HuH-7.5 (cell line): ENCODE measurements at regions not wholly inside any gene's neighbourhood (a gene's known extent, or its start where the extent isn't known, plus 50 kb on each side); places are given as distances from the start of the nearest gene placed in this dataset.
"Not testable (repeated sequence)": the region's sequence is repeated elsewhere in the genome, so short reads cannot be mapped to it uniquely, and the experiment has no call there.

Source experiments
- DNase-seq: peaks from one replicate; pipeline ENCODE4 v3.0.0; 2011; ENCODE audit warnings: low spot score

DNA sequence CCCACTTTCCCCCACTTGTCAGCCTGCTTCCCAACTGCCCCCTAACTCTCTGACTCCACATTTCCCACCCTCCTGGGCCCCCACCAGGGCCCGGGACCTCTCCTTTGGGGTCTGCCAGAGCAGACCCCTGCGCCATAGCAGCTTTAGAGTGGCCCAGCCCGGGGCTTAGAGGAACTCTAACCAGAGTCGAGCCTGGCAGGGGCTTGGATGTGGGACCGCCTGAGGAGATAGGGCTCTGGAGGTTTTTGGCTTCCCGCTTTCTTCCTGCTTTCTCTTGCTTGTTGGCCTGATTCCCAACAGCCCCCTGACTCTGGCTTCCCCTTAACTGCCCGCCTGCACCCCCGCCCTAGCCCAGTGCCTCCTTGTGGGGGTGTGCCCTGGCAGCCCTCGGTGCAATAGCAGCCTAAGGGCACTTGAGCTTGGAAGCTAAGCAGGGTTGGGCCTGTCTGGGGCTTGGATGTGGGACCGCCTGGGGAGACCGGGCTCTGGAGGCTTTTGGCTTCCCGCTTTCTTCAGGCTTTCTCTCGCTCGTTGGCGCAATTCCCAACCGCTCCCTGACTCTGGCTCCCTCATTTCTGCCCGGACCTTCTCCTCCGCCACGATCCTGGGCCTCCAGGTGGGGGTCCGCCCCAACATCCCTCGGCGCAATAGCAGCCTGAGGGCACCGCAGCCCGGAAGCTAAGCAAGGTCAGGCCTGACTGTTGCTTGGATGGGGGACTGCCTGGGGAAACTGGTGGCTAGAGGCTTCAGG lies 2292.0 kb downstream of the TP53TG3F start:
- DNase-seq = no peak

DNA sequence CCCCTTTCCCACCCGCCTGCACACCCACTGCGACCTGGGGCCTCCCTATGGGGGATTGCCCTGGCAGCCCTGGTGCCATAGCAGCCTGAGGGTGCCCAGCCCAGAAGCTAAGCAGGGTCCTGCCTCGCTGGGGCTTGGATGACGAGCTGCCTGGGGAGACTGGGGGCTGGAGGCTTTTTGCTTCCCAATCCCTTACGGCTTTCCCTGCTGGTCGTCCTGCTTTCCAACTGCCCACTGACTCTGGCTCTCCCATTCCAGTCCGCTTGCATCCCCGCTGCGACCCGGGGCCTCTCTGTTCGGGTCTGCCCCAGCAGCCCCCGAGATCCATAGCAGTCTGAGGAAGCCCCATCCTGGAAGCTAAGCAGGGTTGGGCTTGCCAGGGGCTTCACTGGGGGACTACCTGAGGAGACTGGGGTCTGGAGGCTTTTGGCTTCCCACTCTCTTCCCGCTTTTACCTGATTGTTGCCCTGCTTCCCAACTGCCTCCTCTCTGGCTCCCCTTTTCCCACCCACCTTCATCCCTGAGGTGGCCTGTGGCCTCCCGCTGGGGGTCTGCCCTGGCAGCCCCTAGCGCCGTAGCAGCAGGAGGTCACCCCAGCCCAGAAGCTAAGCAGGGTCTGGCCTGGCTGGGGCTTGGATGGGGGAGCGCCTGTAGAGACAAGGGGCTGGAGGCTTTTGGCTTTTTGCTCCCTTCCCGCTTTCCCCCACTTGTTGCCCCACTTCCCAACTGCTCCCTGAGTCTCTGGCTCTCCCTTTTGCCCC lies 2292.8 kb downstream of the TP53TG3F start:
- DNase-seq = no peak

- DNase-seq = no peak
Observed at GRCh38 chr16:35752773-35753558, 2293.6 kb downstream of the TP53TG3F start.

DNA sequence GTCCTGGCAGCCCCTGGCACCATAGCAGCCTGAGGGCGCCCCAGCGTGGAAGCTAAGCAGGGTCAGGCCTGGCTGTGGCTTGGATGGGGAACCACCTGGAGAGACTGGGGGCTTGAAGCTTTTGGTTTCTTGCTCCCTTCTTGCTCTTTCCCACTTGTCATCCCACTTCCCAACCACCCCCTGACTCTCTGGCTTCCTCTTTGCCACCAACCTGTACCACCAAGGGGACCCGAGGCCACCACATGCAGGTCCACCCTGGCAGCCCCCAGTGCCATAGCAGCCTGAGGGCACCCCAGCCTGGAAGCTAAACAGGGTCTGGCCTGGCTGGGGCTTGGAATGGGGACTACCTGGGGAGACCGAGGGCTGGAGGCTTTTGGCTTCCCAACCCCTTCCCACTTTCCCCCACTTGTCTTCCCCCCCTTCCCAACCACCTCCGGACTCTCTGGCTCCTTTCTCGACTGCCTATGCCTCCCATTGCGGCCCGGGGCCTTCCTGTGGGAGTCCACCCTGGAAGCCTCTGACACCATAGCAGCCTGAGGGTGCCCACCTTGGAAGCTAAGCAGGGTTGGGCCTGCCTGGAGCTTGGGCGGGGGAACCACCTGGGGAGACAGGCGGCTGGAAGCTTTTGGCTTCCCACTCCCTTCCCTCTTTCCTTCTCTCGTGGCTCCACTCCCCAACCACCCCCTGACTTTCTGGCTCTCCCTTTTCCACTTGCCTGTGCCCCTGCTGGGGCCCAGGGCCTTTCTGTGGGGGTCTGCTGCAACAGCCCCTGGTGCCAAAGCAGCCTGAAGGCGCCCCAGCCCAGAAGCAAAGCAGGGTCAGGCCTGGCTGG lies 2294.4 kb downstream of the TP53TG3F start:
- DNase-seq = no peak

DNA sequence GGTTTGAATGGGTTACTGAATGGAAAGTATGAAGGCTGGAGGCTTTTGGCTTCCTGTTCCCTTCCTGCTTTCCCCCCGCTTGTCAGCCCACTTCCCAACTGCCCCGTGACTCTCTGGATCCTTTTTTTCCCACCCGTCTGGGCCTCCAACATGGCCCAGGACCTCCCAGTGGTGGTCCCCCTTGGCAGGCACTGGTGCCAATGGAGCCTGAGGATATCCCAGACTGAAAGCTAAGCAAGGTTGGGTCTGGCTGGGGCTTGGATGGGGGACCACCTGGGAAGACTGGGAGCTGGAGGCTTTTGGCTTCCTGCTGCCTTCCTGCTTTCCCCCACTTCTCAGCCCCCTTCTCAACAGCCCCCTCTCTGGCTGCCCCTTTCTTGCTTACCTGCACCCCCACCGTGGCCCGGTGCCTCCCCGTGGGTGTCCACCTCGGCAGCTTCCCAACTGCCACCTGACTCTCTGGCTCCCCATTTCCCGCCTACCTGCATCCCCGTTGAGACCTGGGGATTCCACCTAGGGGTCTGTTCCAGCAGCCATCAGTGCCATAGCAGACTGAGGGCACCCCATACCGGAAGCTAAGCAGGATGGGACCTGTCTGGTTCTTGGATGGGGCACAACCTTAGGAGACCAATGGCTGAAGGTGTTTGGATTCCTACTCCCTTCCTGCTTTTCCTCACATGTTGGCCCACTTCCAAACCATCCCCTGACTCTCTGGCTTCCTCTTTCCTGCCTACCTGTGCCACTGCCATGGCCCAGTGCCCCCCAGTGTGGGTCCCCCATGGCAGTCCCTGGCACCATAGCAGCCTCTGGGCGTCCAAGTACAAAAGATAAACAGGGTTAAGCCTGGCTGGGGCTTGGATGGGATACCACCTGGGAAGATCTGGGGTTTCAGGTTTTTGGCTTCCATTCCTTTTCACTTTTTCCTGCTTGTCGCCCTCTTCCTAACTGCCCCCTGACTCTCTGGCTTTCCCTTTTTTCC lies 2295.3 kb downstream of the TP53TG3F start:
- no peak for DNase-seq

DNA sequence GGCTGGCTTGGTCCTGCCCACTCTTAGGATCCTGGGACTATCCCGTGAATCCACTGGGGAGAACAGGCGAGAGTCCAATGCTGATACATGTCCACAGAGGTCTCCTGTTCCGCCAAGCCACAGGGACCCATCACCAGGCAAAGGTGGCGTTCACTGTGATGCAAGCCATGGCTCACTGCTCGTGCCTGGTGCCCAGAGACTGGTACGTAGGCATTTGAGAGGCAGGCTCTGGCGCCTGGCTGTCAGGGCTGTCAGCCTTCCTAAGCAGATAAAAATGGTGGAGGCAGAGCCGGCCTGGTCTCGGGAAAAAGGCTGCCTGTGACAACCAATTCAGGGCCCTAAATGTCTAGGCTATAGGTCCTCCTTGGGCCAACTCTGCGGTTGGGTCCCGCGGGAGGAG lies 2329.0 kb downstream of the TP53TG3F start:
- DNase-seq = no peak

DNA sequence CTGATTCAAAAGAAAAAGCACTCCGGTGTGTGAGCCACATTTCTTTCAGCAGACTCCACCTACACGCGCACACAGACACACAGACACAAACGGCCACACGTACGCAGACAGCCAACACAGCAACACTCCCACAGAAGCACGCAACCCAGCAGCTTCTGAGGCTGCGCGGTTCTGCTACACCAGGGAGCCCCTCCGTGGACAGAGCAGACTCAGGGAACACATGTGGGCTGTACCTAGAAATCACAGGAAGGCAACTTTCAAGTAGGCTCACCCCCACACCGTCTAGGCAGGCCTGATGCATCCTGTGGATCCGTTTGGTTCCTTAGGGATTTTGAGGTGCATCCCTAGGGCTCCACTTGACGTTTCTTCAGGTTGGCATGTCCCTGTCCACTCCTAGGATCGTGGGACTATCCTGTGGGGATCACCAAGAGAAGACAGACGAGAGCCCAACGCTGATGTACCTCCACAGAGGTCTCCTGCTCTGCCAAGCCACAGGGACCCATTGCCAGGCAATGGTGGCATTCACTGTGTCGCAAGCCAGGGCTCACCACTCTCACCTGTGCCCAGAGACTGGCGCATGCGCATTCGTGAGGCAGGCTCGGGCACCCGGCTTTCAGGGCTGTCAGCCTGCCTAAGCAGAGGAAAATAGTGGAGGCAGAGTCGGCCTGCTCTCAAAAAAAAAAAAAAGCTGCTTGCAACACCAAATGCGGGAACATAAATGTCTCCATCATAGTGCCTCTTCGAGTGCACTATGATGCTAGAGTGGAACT lies 2333.3 kb downstream of the TP53TG3F start:
- DNase-seq = no peak

DNA sequence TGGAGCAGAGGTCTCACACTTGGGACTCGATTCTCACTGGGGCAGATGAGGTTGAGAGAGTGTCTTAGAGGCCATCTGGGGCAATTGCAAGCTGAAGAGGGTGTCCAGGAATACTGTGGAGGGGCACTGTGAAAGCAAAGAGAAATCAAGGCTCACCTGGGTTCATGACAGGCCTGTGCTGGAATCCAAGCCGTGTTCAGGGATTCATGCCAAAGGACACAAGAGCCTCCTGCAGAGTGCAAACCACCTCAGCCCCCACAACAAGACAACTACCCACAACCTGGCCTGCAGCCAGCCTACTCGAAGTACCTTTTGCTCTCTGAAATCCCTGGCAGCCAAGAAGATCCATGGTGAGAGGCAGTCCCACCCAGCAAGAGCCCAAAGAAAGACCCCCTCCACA lies 2334.2 kb downstream of the TP53TG3F start:
- DNase-seq = no peak

GRCh38 chr16:35794896-35795295 lies 2335.5 kb downstream of the TP53TG3F start:
- DNase-seq = no peak

DNA sequence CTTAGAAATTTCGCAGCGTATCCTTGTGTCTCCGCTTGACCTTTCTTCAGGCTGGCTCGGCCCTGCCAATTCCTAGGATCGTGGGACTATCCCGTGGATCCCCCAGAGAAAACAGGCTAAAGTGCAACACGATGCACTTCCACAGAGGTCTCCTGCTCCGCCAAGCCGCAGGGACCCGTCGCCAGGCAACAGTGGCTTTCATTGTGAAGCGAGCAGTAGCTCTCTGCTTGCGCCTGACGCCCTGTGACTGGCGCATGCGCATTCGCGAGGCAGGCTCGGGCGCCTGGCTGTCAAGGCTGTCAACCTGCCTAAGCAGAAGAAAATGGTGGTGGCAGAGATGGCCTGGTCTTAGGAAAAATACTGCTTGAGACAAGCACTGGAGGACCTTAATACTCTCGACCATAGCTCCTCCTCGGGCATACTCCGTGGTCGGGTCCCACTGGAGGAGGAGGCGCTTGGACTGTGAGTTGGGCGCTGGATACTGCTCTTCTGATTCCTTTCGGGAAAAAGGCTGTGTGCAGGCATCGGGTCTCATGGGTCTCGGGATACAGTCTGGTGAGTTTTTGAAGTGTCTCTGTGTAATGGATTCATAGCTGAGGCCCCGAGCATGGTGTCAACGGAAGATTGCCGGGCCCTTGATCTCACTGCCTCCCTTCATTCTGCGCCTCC lies 2336.1 kb downstream of the TP53TG3F start:
- DNase-seq = no peak

DNA sequence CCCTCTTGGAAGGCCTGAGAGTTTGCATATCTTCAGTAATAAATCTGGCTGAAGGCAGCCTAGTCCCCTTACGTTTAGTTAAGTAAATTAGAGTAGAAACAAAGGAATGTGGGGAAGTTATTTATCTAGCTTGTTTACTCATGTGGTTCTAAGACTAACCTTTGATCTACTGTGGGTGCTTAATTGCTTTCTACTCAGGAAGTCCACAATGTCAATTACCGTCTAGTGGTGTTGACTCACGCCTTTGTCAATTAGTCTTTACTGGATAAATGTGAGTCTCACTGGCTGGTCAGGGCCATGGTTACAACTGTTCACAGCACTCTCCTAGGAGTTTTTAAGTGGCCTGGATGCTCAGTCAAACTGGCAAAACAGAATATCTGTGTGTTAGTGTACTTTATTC lies 2338.4 kb downstream of the TP53TG3F start:
- DNase-seq = no peak

GRCh38 chr16:35798885-35799426 lies 2339.5 kb downstream of the TP53TG3F start:
- no peak for DNase-seq

DNA sequence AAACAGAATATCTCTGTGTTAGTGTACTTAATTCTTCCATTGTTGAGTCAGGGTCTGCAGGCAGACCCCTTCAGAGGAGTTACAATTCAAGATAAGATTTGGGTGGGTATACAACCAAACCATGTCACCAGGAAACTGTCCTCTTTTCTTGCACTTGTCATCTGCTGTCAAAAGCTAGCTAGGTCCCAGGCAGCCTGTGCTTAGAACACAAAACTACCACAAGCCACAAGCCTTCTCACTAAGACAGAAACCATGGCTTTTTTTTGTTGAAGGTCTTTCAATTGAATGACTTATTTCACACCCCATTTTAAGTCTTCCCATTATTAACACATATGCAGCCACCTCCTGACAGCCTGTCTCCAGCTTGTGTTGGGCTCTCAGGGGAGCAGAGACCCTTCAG lies 2345.1 kb downstream of the TP53TG3F start:
- not testable (repeated sequence) for DNase-seq

DNA sequence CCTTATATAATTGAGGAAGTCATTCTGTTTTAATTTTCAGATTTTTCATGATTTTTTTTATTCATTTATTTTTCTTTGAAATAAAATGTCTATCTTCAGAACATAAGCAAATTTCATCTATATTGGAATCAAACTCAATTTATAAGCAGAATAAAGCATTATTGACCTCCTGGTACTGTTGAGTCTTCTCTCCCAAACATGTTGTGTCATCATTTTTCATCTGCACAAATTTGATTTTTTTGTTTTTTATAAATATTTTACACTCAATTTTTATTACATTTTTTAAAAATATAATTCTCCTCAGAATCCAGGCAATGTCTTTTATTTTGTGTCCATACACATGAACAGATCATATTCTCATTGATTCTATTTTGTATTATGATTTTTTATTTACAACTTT lies 2363.9 kb downstream of the TP53TG3F start:
- DNase-seq = no peak

GRCh38 chr16:35841632-35842031 lies 2382.2 kb downstream of the TP53TG3F start:
- DNase-seq = no peak

DNA sequence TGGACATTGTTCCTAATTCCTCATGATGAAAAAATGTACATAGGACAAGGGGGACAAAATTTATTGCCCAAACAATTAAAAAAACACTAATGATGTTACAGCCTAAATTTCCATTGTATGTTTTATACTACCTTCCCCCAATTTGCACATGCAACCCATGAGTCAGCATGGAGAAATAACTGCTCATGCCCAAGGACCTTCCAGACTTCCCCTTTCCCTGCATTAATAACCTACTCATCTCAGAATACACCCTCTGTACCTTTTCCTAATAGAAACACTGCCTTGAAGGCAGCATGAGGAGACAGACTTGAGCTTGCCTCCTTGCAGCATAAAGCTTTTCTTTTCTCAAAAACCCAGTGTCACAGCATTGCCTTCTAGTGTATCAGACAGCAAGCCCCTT lies 2402.8 kb downstream of the TP53TG3F start:
- DNase-seq = no peak

DNA sequence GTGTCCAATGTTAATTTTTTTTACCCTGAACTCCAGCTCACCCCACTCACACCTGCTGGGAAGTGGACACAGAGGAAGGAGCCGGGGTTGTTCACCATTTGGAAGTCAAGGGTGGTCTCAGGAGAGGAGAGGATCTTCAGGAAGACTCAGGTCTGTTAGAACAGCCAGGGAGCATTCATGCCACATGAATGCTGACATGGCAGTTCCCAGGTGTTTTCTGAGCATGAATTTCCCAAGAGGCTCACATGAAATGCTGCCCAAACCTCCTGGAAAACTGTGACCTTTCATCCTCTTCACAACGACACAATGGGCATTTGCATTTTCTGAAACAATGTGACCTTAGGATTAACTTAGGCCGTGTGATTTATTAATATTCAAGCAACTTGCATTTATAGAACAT lies 2409.2 kb downstream of the TP53TG3F start:
- no peak for DNase-seq

- DNase-seq = no peak
Observed at GRCh38 chr16:35873472-35873871, 2414.1 kb downstream of the TP53TG3F start.

DNA sequence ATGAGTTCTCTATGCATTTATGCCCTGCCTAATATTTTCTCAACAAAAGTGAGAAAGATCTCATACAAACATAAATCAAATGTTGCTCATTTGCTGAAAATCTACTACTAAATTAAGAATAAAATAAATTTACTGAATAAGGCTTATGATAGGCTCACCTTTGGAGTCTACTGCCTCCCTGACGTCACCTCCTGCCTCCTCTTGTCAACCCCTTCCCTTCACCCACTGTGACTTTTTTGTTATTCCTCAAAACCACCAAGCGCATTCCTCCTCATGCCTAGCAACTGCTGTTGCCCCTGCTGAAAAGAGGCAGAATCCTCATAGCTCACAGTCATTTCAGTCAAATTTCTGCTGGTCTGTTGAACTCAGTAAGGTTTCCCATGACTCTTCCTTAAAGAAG lies 2422.2 kb downstream of the TP53TG3F start:
- no peak for DNase-seq
